ENCODE measurements at regions not wholly inside any gene's neighbourhood (a gene's known extent, or its start where the extent isn't known, plus 50 kb on each side); places are given as distances from the start of the nearest gene placed in this dataset.

- intact Hi-C loops (cut with DNase I) = no loop called here
- no peaks in the 10 kb centered on the region for H3K27me3 ChIP-seq
- no peaks in the 10 kb centered on the region for H3K36me3 ChIP-seq (replicated peaks in 1 of 2)
- DNase-seq = no peak
- TF ChIP-seq CTCF (IDR thresholded peaks at IDR 0.05) (no peak), POLR2A (IDR thresholded peaks at IDR 0.05) (no peak)
- 29 to 39% (median 36%) methylated on average over 2 of the region's 2 CpGs for WGBS, 4 donors
- H3K9me3 ChIP-seq (replicated peaks in 1 of 3) = no peaks in the 10 kb centered on the region
- no peaks in the 10 kb centered on the region for H3K4me1 ChIP-seq (replicated peaks in 1 of 2)
- H3K4me3 ChIP-seq = no peak overlapping the region
- no peak overlapping the region for H3K27ac ChIP-seq
These were observed 491.7 kb upstream of the SLC10A2 start for GRCh38 chr13:103557878-103558277.

DNA sequence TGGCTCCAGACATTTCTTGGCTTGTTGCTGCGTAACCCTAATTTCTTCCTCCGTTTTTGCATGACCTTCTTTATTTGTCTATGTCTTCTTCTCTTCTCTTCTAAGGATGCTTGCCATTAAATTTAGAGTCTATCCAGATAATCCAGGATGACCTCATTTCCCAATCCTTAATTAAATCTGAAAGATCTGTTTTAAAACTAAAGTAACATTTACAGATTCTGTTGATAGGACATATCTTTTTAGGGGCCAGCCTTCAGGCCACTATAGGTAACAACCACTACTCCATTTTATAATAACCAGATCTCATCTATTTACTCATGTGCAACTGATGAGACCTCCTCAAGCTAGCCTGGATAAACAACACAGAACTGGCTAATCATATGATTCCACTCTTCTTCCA, 490.5 kb upstream of the SLC10A2 start:
- no peaks in the 10 kb centered on the region for H3K4me1 ChIP-seq (replicated peaks in 1 of 2)
- intact Hi-C loops (cut with DNase I) = no loop called here
- no peak for TF ChIP-seq POLR2A (IDR thresholded peaks at IDR 0.05)
- no peak for TF ChIP-seq CTCF (IDR thresholded peaks at IDR 0.05)
- WGBS, 4 donors = 82 to 90% (median 89%) methylated on average over 2 of the region's 2 CpGs
- no peaks in the 10 kb centered on the region for H3K9me3 ChIP-seq (replicated peaks in 1 of 3)
- H3K36me3 ChIP-seq (replicated peaks in 1 of 2) = no peaks in the 10 kb centered on the region
- no peak for DNase-seq
- no peak overlapping the region for H3K4me3 ChIP-seq
- H3K27me3 ChIP-seq = no peaks in the 10 kb centered on the region
- no peak overlapping the region for H3K27ac ChIP-seq

- intact Hi-C loops (cut with DNase I) = no loop called here
- 50 to 56% (median 52%) methylated on average over 3 of the region's 3 CpGs for WGBS, 4 donors
These were observed 481.7 kb upstream of the SLC10A2 start for GRCh38 chr13:103547914-103548313.

DNA sequence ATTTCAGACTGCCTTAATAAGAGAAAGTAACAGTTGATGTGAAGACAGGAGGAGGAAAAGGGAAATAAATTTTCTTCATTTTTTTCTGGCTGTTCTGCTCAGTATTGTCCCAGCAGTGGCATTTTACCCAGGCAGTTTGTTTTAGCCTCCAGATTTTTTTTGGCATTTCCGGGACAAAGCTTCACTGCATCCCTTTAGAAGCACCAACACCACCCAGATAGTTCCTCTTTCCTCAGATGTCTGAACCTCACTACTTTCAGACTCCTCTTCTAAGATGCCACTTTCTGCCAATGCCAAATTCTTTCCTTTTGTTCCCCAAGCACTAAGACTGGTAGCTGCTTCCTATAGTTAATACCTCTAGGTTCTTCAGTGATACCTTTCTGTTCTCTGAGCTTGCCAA, 480.1 kb upstream of the SLC10A2 start:
- Histone ChIP-seq H3K27ac (no peak overlapping the region), H3K4me1 (replicated peaks in 1 of 2) (no peaks in the 10 kb centered on the region), H3K27me3 (no peaks in the 10 kb centered on the region), H3K4me3 (no peak overlapping the region), H3K36me3 (replicated peaks in 1 of 2) (no peaks in the 10 kb centered on the region), H3K9me3 (replicated peaks in 1 of 3) (peaks cover 0 to 3% (median under 1%) of the 10 kb centered on the region in 3 donors)
- intact Hi-C loops (cut with DNase I) = no loop called here
- no peak for DNase-seq
- WGBS, 4 donors = 47 to 84% (median 75%) methylated on average over 1 of the region's 1 CpG
- TF ChIP-seq POLR2A (IDR thresholded peaks at IDR 0.05) = no peak

More at GRCh38 chr13:103547914-103548313, 481.7 kb upstream of the SLC10A2 start:
- H3K27ac ChIP-seq = no peak overlapping the region
- no peak overlapping the region for H3K4me3 ChIP-seq
- no peak for DNase-seq
- H3K4me1 ChIP-seq (replicated peaks in 1 of 2) = no peaks in the 10 kb centered on the region
- TF ChIP-seq POLR2A (IDR thresholded peaks at IDR 0.05) = no peak
- TF ChIP-seq CTCF (IDR thresholded peaks at IDR 0.05) = no peak
- H3K9me3 ChIP-seq (replicated peaks in 1 of 3) = peaks cover 0 to 2% (median 0%) of the 10 kb centered on the region in 3 donors
- H3K36me3 ChIP-seq (replicated peaks in 1 of 2) = no peaks in the 10 kb centered on the region
- no peaks in the 10 kb centered on the region for H3K27me3 ChIP-seq

GRCh38 chr13:103542648-103543047, 476.4 kb upstream of the SLC10A2 start:
- Histone ChIP-seq H3K27ac (no peak overlapping the region), H3K36me3 (replicated peaks in 1 of 2) (no peaks in the 10 kb centered on the region), H3K27me3 (no peaks in the 10 kb centered on the region), H3K4me3 (no peak overlapping the region), H3K4me1 (replicated peaks in 1 of 2) (no peaks in the 10 kb centered on the region), H3K9me3 (replicated peaks in 1 of 3) (peaks cover 0 to 5% (median 3%) of the 10 kb centered on the region in 3 donors)
- intact Hi-C loops (cut with DNase I) = no loop called here
- no peak for DNase-seq
- TF ChIP-seq CTCF (IDR thresholded peaks at IDR 0.05) = no peak
- no peak for TF ChIP-seq POLR2A (IDR thresholded peaks at IDR 0.05)
- WGBS, 4 donors = 0 to 48% (median 0%) methylated on average over 1 of the region's 1 CpG
